GM19025 (cell line): ENCODE measurements at regions not wholly inside any gene's neighbourhood (a gene's known extent, or its start where the extent isn't known, plus 50 kb on each side); places are given as distances from the start of the nearest gene placed in this dataset.
"Not testable (repeated sequence)": the region's sequence is repeated elsewhere in the genome, so short reads cannot be mapped to it uniquely, and the experiment has no call there.

Source experiments
- ATAC-seq: cut with Tn5 transposase; IDR thresholded peaks from one replicate; pipeline ENCODE4 v1.9.1; 2021; ENCODE audit warnings: mild to moderate bottlenecking, low read depth, moderate library complexity; ENCODE audit not compliant: unreplicated experiment

- ATAC-seq: not testable (repeated sequence)
Measured at GRCh38 chr9:63912451-63912850, 1372.6 kb downstream of the FOXD4L5 start.

- not testable (repeated sequence) for ATAC-seq
Measured at GRCh38 chr9:63909076-63909475, 1375.9 kb downstream of the FOXD4L5 start.

- not testable (repeated sequence) for ATAC-seq
Measured at GRCh38 chr9:63899637-63900190, 1385.3 kb downstream of the FOXD4L5 start.

GRCh38 chr9:63881386-63881785 is 1403.6 kb downstream of the FOXD4L5 start:
- not testable (repeated sequence) for ATAC-seq

GRCh38 chr9:63876380-63876779 is 1408.6 kb downstream of the FOXD4L5 start:
- not testable (repeated sequence) for ATAC-seq

- no peak for ATAC-seq
Measured at GRCh38 chr9:63859475-63860215, 1425.4 kb downstream of the FOXD4L5 start.

- ATAC-seq: not testable (repeated sequence)
Measured at GRCh38 chr9:63859090-63859474, 1425.9 kb downstream of the FOXD4L5 start.

GRCh38 chr9:63853140-63853751 is 1431.8 kb downstream of the FOXD4L5 start:
- not testable (repeated sequence) for ATAC-seq

GRCh38 chr9:63824804-63825203 is 1460.2 kb downstream of the FOXD4L5 start:
- not testable (repeated sequence) for ATAC-seq

- ATAC-seq: not testable (repeated sequence)
Measured at GRCh38 chr9:63823375-63824201, 1461.4 kb downstream of the FOXD4L5 start.

- not testable (repeated sequence) for ATAC-seq
Measured at GRCh38 chr9:63822615-63823374, 1462.2 kb downstream of the FOXD4L5 start.

- ATAC-seq: not testable (repeated sequence)
Measured at GRCh38 chr9:63821293-63821692, 1463.7 kb downstream of the FOXD4L5 start.

GRCh38 chr9:63820882-63821281 is 1464.1 kb downstream of the FOXD4L5 start:
- ATAC-seq: not testable (repeated sequence)

GRCh38 chr9:63820383-63820782 is 1464.6 kb downstream of the FOXD4L5 start:
- not testable (repeated sequence) for ATAC-seq

- peak; percentile 66 for ATAC-seq
Measured at GRCh38 chr9:63817622-63818518, 1467.1 kb downstream of the FOXD4L5 start.

GRCh38 chr9:63816751-63817621 is 1468.0 kb downstream of the FOXD4L5 start:
- ATAC-seq: peak; percentile 51

- ATAC-seq: not testable (repeated sequence)
Measured at GRCh38 chr9:63814970-63815669, 1469.9 kb downstream of the FOXD4L5 start.
